Peyer's patch (tissue), 4 donors: ENCODE measurements at regions not wholly inside any gene's neighbourhood (a gene's known extent, or its start where the extent isn't known, plus 50 kb on each side); places are given as distances from the start of the nearest gene placed in this dataset.

Experiments used
- CTCF ChIP-seq, 6 experiments: fragments of 450-650 bp in 4 of 6; fragments of 200-600 bp in 2 of 6; sonication (generic) in 1 of 6; IDR thresholded peaks; one replicate each; pipeline ENCODE4 v1.5.1; 2017 to 2019; ENCODE audit warnings: antibody characterized with exemption in 6 of 6, mild to moderate bottlenecking in 3 of 6, moderate library complexity in 1 of 6
- POLR2A ChIP-seq, 2 donors: fragments of 450-650 bp; IDR thresholded peaks; one replicate each; pipeline ENCODE4 v1.5.1; 2017; ENCODE audit warnings: antibody characterized with exemption in 2 of 2, mild to moderate bottlenecking in 2 of 2, moderate library complexity in 2 of 2

- TF ChIP-seq CTCF (IDR thresholded peaks at IDR 0.05) (no peak), POLR2A (IDR thresholded peaks at IDR 0.05) (no peak)
Observed at GRCh38 chr20:40949346-40949745, 79.3 kb upstream of the TOP1 start.
